GM18909 (cell line): ENCODE measurements at regions not wholly inside any gene's neighbourhood (a gene's known extent, or its start where the extent isn't known, plus 50 kb on each side); places are given as distances from the start of the nearest gene placed in this dataset.

Source experiments
- ATAC-seq: cut with Tn5 transposase; IDR thresholded peaks from one replicate; pipeline ENCODE4 v1.9.1; 2021; ENCODE audit warnings: mild to moderate bottlenecking; ENCODE audit not compliant: unreplicated experiment, poor library complexity

- no peak for ATAC-seq
Measured at GRCh38 chr11:22508665-22509064, 117.0 kb downstream of the FANCF start.

- no peak for ATAC-seq
Measured at GRCh38 chr11:22497474-22497873, 128.1 kb downstream of the FANCF start.

GRCh38 chr11:22491555-22492225, 133.9 kb downstream of the FANCF start:
- no peak for ATAC-seq

- no peak for ATAC-seq
Measured at GRCh38 chr11:22479971-22480720, 142.0 kb downstream of the SLC17A6 start.

- no peak for ATAC-seq
Measured at GRCh38 chr11:22479208-22479607, 141.0 kb downstream of the SLC17A6 start.

- ATAC-seq: no peak
Measured at GRCh38 chr11:22478169-22478568, 140.0 kb downstream of the SLC17A6 start.

- ATAC-seq: no peak
Measured at GRCh38 chr11:22477312-22477711, 139.1 kb downstream of the SLC17A6 start.

- ATAC-seq: no peak
Measured at GRCh38 chr11:22476589-22476988, 138.4 kb downstream of the SLC17A6 start.

- ATAC-seq: no peak
Measured at GRCh38 chr11:22474616-22475015, 136.4 kb downstream of the SLC17A6 start.

GRCh38 chr11:22473586-22473985, 135.4 kb downstream of the SLC17A6 start:
- no peak for ATAC-seq

GRCh38 chr11:22472306-22472705, 134.1 kb downstream of the SLC17A6 start:
- no peak for ATAC-seq

GRCh38 chr11:22471385-22471784, 133.2 kb downstream of the SLC17A6 start:
- ATAC-seq: no peak

- no peak for ATAC-seq
Measured at GRCh38 chr11:22467741-22468140, 129.6 kb downstream of the SLC17A6 start.

- no peak for ATAC-seq
Measured at GRCh38 chr11:22467248-22467647, 129.1 kb downstream of the SLC17A6 start.

GRCh38 chr11:22466809-22467208, 128.6 kb downstream of the SLC17A6 start:
- ATAC-seq: no peak

- ATAC-seq: no peak
Measured at GRCh38 chr11:22466351-22466750, 128.2 kb downstream of the SLC17A6 start.

- no peak for ATAC-seq
Measured at GRCh38 chr11:22465620-22466019, 127.4 kb downstream of the SLC17A6 start.

- no peak for ATAC-seq
Measured at GRCh38 chr11:22461626-22462025, 123.4 kb downstream of the SLC17A6 start.

- no peak for ATAC-seq
Measured at GRCh38 chr11:22460181-22460580, 122.0 kb downstream of the SLC17A6 start.

GRCh38 chr11:22459048-22459447, 120.9 kb downstream of the SLC17A6 start:
- no peak for ATAC-seq

- ATAC-seq: no peak
Measured at GRCh38 chr11:22458161-22458560, 120.0 kb downstream of the SLC17A6 start.
